NCI-H2227 (cell line): ENCODE measurements at regions not wholly inside any gene's neighbourhood (a gene's known extent, or its start where the extent isn't known, plus 50 kb on each side); places are given as distances from the start of the nearest gene placed in this dataset.

Experiments used
- DNase-seq: peaks from one replicate; lab custom pipeline; 2025; ENCODE audit not compliant: unreplicated experiment; lab: John Stamatoyannopoulos, UW

DNA sequence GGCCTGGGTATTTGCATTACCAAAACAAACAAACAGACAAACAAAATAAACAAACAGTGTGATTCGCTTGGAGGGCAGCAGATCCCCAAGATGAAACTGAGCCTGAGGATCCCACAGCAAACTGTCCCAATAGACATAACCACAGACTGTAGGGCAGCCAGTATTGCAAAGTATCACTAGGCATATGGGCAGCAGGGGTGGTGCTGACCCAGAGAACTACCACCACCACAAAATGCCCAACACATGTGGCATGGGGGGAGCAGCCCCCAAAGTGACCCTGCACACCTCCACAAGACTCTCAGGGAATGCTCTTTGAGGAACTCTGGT lies 330.1 kb downstream of the CYRIA start:
- no peak for DNase-seq

- no peak for DNase-seq
Observed at GRCh38 chr2:16334886-16335603, 330.6 kb downstream of the CYRIA start.

- no peak for DNase-seq
Observed at GRCh38 chr2:16334366-16334765, 331.3 kb downstream of the CYRIA start.

DNA sequence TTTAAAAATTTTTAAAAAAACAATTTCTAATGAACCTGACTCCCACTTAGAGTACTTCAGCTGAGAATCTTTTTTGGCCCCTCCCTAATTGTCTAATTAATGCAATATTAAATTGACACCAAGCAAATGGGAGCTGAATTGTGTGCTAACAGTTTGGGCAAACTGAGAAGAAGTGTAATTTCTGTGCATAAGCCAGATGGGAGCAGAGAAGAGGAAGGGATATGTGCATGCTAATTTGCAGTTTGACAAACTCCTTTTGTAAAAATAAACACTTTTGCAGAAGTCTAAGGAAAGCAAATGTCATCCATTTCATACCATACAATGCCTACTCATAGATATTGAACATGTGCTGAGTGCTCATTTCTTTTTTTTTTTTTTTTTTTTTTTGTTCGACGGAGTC lies 332.0 kb downstream of the CYRIA start:
- DNase-seq = no peak

DNA sequence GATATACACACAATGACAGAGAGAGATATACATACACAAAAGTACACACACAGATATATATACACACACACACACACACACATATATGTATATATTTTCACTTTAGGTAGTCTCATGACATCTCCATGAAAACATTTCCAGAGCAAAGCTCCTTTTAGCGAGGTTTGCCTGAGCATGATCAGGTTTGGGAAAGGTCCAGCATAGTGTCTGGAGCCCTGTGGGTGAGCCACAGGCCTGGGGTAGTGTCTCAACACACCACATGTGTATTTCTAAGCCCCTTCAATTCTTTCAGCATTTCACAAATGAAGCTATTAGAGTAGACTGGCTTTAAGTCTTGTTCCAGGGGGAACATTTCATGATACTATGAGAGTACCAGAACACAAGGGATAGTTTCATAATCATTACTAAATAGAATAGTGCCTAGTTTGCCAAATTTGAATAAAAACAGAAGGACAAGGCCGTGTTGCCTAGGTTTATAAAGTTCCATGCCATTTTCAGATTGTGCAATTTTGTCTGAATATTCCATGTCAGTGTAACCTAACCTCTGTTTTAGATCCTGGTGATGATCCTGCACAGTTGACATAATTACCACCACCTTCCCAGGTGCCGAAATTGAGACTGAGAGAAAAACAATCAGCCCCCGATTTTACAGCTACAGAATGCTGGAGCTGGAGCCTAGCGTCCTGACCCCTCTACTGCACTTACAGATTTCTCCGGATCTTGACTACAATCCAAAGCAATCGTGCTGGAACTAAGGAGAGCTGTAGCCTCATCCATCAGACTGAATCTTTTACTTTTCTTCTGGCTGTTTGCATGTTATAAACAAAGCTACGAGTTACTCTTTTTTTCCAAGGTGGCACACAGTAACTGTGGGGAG lies 332.7 kb downstream of the CYRIA start:
- no peak for DNase-seq

DNA sequence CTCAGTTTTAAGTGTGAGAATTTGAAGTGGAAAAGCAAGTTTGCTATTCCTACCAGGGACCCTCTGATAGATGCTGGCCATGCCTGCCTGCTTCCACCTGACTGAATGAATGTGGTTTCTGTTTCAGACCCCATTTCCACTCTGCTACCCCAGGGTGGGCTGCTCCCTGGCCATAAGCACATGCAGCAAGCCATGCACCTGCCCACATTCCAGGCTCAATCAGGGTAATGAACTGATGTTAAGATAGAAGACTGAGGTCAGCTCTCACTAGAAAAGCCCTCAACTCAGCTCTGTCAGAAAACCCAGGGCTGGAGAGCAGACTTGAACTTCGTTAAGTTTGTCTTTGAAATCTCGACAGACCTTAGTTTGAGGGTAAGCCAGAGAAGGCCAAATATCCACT lies 333.9 kb downstream of the CYRIA start:
- DNase-seq = no peak

GRCh38 chr2:16330982-16331381 lies 334.7 kb downstream of the CYRIA start:
- DNase-seq = no peak

DNA sequence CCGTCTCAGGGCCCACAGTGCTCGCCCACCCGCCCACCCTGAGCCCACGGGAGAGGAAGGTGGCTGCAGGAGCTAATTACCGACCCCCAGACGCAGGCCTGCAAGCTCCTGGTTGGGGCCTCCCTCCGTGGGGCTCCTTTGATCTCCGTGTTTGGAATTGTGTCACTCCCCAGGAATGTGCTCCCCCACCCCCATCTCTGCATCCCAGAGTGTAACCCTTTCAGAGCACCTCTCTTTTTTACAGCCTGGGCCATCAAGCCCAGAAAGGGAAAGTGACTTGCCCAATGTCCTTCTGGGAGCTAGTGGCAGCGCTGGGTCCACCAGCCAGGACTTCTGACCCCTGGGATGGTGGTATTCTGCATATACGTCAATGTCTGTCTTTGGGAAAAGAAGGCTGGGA lies 335.1 kb downstream of the CYRIA start:
- no peak for DNase-seq

DNA sequence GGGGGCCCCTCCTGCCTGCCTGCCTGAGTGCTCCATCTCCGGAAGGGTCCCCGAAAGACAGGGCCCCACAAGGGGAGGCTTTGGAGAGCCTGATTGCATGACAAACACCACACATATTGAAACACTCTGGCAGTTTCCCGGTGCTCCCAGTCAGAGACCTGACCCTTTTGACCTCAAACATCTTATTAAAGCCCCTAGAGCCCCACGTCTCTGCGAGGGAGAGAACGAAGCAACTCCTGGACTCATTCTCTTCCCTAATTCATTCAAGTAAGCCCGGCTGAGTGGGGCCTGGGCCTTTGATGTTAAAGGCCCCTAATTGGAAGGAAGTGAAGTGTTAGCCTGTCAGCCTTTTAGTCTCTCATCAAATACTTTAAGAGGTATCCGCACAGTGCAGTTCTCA lies 335.6 kb downstream of the CYRIA start:
- peak; percentile 76 for DNase-seq

GRCh38 chr2:16329421-16329820 lies 336.2 kb downstream of the CYRIA start:
- DNase-seq = no peak

DNA sequence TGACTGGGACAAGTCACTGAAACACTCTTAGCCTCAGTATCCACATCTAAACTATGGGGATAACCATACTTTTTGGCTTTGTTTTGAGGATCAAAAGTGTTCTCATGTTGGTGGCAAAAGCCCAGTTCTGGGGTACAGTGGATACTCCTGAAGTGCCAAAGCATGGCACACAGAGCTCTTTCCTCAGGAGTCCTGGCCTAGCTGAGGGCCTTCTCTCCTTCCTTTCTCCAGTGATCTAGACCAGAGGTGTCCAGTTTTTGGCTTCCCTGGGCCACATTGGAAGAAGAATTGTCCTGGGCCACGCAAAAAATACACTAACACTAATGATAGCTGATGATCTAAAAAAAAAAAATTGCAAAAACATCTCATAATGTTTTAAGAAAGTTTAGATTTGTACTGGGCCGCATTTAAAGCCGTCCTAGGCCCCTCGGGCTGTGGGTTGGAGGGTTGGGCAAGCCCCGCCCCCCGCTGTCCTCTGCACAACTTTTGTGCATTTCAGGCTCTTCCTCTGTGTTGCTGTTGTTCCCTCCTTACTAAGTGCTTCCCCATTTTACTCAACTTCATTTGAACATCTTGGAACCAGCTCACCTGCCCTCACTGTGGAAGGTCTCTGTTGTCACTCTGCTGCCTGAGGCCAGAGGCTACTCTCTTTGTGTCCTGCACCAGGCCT lies 337.0 kb downstream of the CYRIA start:
- DNase-seq = no peak

GRCh38 chr2:16327326-16327725 lies 338.3 kb downstream of the CYRIA start:
- DNase-seq = no peak

- no peak for DNase-seq
Observed at GRCh38 chr2:16326711-16327300, 338.8 kb downstream of the CYRIA start.

DNA sequence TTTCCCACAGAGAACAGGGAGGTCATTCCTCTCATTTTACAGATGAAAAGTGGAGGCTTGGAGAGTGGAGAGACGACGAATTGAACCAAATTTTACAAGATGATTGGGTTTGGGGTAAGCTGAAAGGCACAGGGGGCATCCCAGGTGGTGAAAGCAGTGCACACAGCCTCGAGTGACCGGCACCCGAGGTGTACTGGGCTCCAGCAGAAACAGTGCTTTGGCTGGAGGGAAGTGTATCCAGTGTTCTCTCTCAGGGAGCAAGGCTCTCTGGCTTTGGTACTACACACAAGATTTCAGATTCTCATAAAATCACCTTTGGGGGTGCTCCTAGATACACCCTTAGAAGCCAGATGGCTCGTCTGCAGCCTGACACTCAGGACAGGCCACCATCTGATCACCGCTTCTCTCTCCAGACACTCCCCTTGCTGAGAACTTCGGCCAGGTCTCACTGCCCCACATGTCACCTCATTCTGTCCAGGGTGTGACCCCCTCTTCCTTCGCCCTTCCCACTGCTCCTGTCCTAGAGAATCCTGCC lies 339.6 kb downstream of the CYRIA start:
- DNase-seq = no peak

GRCh38 chr2:16325016-16325975 lies 340.3 kb downstream of the CYRIA start:
- peak; percentile 40 for DNase-seq

- no peak for DNase-seq
Observed at GRCh38 chr2:16324544-16324937, 341.1 kb downstream of the CYRIA start.

DNA sequence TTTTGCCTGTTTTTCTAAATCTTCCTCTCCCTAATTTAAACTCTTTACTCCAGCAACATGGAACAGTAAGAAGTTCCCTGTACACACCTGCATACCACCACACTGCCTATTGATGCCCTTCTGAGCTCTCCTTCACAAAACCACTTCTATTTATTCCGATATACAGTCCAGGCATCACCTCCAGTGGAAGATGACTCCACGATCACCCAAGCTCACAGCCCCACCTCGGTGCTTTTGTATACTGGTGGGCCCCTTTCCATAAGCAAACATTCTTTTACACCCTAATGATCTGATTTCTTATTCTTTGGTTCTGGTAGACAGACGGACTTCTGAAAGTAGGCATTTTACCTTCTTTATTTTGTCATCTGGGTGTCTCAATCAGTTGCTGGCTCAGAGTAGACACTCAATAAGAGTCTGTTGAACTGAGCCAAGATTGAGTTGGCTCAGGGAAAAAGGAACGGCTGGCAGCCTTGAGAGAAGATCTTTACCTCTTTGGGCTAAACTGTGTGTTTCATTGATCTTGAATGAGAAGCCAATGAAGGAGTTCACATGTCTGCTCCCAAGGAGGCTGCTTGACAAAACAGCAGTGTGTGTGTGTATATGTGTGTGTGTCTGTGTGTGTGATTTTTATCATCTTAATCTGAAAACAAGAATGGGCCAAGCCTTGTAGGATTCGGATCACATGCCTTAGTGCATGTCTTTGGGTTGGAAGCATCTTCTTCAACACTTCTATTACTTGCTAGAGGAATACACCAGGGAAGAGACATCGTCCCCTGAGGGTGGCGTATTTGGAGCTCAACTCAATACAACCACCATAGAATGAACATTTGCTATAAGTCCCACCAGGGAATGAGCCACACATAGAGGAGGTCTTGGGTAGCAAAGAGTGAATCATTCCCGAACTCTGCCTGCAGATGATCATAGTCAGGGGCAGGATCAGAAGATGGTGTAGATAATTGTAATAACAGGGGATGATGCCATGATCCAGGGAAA lies 341.8 kb downstream of the CYRIA start:
- no peak for DNase-seq

DNA sequence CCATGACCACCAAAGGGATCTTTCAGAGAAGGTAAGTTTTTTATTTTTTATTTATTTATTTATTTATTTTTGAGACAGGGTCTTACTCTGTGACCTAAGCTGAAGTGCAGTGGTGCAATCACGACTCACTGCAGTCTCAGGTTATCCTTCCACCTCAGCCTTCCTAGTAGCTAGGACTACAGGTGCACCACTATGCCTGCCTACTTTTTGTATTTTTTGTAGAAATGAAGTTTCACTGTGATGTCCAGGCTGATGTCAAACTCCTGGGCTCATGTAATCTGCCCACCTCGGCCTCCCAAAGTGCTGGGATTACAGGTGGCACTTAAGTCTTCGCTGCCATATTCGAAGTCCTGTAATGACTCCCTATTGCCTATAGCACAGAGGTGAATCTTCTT lies 342.5 kb downstream of the CYRIA start:
- no peak for DNase-seq
